Upper lobe of left lung (tissue), 6 donors: ENCODE measurements at regions not wholly inside any gene's neighbourhood (a gene's known extent, or its start where the extent isn't known, plus 50 kb on each side); places are given as distances from the start of the nearest gene placed in this dataset.

ENCODE experiments used
- ATAC-seq, 2 donors: fragments of 200-7000 bp; cut with Tn5 transposase; one replicate each; pipeline ENCODE4 v1.9.1; 2022; ENCODE audit warnings: mild to moderate bottlenecking in 2 of 2, moderate library complexity in 2 of 2; ENCODE audit not compliant: low FRiP score in 2 of 2
- DNase-seq, 2 donors: peaks; one replicate each; pipeline ENCODE4 v3.0.0-alpha.2; 2019 to 2020
- H3K27ac ChIP-seq, 4 donors: fragments of 200-600 bp; sonication (generic); one replicate each; pipeline ENCODE4 v1.5.1; 2016 to 2019
- H3K27me3 ChIP-seq, 4 donors: fragments of 200-600 bp; sonication (generic); one replicate each; pipeline ENCODE4 v1.5.1; 2017 to 2019
- H3K36me3 ChIP-seq, 4 donors: fragments of 200-600 bp; sonication (generic); one replicate each; pipeline ENCODE4 v1.5.1; 2016 to 2019
- H3K4me1 ChIP-seq, 4 donors: fragments of 200-600 bp; sonication (generic); one replicate each; pipeline ENCODE4 v1.5.1; 2018 to 2019
- H3K4me3 ChIP-seq, 4 donors: fragments of 200-600 bp; sonication (generic); one replicate each; pipeline ENCODE4 v1.5.1; 2017 to 2019; ENCODE audit warnings: mild to moderate bottlenecking in 2 of 4, moderate library complexity in 1 of 4
- H3K9me3 ChIP-seq, 4 donors: fragments of 200-600 bp; sonication (generic); one replicate each; pipeline ENCODE4 v1.5.1; 2018 to 2019
- EP300 ChIP-seq, 4 donors: sonication (generic); formaldehyde crosslinking; IDR thresholded peaks; one replicate each; pipeline ENCODE4 v1.5.1; 2017; ENCODE audit warnings: antibody characterized with exemption in 4 of 4, control low read depth in 2 of 4
- POLR2A ChIP-seq, 4 donors: fragments of 450-650 bp; IDR thresholded peaks; one replicate each; pipeline ENCODE4 v1.5.1; 2016 to 2017; ENCODE audit warnings: antibody characterized with exemption in 4 of 4, mild to moderate bottlenecking in 2 of 4
- POLR2AphosphoS5 ChIP-seq, 2 donors: sonication (generic); formaldehyde crosslinking; IDR thresholded peaks; one replicate each; pipeline ENCODE4 v1.5.1; 2017; ENCODE audit warnings: antibody characterized with exemption in 2 of 2
- WGBS, 2 donors: methylation state at CpG; one replicate each; pipeline ENCODE4 v1.1.5; 2017 to 2018; 5-methylcytosine and 5-hydroxymethylcytosine counted together
- TF ChIP-seq, protein P1 (sequence below), 6 experiments: fragments of 450-650 bp in 4 of 6; fragments of 200-600 bp in 2 of 6; sonication (generic) in 2 of 6; IDR thresholded peaks; one replicate each; pipeline ENCODE4 v1.5.1; 2016 to 2019; ENCODE audit warnings: antibody characterized with exemption in 6 of 6
- donor health status: DM: no; HTN: no; CAD: no; lungs with moderate emphysema.
- donor health status: DM: no; HTN: yes; CAD: no; lungs with severe emphysema.

- Histone ChIP-seq H3K27ac (no peak overlapping the region), H3K9me3 (no peaks in the 10 kb centered on the region), H3K36me3 (no peaks in the 10 kb centered on the region), H3K27me3 (no peaks in the 10 kb centered on the region), H3K4me3 (no peak overlapping the region), H3K4me1 (no peaks in the 10 kb centered on the region)
- WGBS, 2 donors, result 54 to 66% methylated on average over 2 of the region's 2 CpGs
- ATAC-seq (no peak), DNase-seq (no peak)
- TF ChIP-seq, protein P1, sequence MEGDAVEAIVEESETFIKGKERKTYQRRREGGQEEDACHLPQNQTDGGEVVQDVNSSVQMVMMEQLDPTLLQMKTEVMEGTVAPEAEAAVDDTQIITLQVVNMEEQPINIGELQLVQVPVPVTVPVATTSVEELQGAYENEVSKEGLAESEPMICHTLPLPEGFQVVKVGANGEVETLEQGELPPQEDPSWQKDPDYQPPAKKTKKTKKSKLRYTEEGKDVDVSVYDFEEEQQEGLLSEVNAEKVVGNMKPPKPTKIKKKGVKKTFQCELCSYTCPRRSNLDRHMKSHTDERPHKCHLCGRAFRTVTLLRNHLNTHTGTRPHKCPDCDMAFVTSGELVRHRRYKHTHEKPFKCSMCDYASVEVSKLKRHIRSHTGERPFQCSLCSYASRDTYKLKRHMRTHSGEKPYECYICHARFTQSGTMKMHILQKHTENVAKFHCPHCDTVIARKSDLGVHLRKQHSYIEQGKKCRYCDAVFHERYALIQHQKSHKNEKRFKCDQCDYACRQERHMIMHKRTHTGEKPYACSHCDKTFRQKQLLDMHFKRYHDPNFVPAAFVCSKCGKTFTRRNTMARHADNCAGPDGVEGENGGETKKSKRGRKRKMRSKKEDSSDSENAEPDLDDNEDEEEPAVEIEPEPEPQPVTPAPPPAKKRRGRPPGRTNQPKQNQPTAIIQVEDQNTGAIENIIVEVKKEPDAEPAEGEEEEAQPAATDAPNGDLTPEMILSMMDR (IDR thresholded peaks at IDR 0.05), result no peak
- TF ChIP-seq POLR2A (IDR thresholded peaks at IDR 0.05), result no peak
- no peak for TF ChIP-seq EP300 (IDR thresholded peaks at IDR 0.05)
- no peak for TF ChIP-seq POLR2AphosphoS5 (IDR thresholded peaks at IDR 0.05)
Observed at GRCh38 chr1:195715652-195716051, 892.6 kb downstream of the KCNT2 start.

DNA sequence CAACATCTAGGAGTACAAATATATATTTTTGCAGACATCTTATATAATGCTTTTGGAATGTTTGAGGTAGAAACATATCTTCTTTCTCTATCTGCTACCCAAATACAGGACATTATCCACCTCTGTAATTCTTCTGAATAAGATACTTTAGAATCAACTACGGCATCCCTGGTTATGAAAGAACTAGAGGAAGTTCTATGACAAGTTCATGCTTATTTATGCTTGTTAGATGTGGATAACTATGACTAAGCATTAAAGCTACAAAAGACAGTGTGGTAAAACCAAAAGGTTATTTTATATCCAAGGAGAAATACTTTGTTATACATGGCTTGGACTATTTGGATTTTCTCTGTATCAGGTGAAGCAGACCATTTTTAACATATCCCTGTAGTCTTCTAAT, 894.0 kb downstream of the KCNT2 start:
- Histone ChIP-seq H3K27me3 (no peaks in the 10 kb centered on the region), H3K27ac (no peak overlapping the region), H3K9me3 (no peaks in the 10 kb centered on the region), H3K4me3 (no peak overlapping the region), H3K36me3 (no peaks in the 10 kb centered on the region), H3K4me1 (no peaks in the 10 kb centered on the region)
- WGBS, 2 donors, result 37 to 49% methylated on average over 1 of the region's 1 CpG
- TF ChIP-seq, protein P1 (IDR thresholded peaks at IDR 0.05), result no peak
- no peak for TF ChIP-seq EP300 (IDR thresholded peaks at IDR 0.05)
- TF ChIP-seq POLR2AphosphoS5 (IDR thresholded peaks at IDR 0.05), result no peak
- TF ChIP-seq POLR2A (IDR thresholded peaks at IDR 0.05), result no peak
- no peak for DNase-seq
- no peak for ATAC-seq

DNA sequence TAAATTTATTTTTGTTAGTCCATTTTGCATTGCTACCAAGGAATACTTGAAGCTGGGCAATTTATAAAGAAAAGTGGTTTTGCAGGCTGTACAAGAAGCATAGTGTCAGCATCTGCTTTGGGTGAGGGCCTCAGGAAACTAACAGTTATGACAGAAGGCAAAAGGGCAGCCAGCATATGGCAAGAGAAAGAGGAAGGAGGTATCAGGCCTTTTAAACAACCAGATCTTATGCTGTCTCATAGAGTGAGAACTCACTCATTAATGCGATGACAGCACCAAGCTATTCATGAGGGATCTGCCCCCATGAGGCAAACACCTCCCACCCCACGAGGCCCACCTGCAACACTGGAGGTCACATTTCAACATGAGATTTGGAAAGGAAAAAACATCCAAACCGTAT, 898.4 kb downstream of the KCNT2 start:
- 38 to 43% methylated on average over 3 of the region's 3 CpGs for WGBS, 2 donors
- ATAC-seq, result no peak

DNA sequence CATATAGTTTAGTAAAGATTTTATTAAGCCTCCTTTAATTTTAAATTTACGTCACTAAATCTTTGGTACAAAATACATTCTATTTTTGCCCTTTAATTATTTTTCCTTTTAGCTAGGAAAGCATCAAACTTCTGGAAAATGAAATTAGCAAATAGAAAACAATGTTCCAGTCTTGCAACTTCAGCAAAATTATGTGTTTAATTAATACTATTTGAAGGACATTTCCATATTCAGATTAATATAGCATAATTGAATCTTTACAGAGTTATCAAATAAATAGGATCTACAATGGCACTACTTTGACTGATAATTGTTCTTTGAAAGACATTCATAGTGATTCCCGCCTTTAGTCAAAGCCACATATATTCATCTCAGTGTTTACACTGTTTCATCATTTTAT, 904.2 kb downstream of the KCNT2 start:
- Histone ChIP-seq H3K9me3 (no peaks in the 10 kb centered on the region), H3K4me3 (no peak overlapping the region), H3K27me3 (no peaks in the 10 kb centered on the region), H3K27ac (no peak overlapping the region), H3K36me3 (no peaks in the 10 kb centered on the region), H3K4me1 (no peaks in the 10 kb centered on the region)
- no peak for ATAC-seq
- TF ChIP-seq, protein P1 (IDR thresholded peaks at IDR 0.05), result no peak
- TF ChIP-seq POLR2AphosphoS5 (IDR thresholded peaks at IDR 0.05) (no peak), POLR2A (IDR thresholded peaks at IDR 0.05) (no peak), EP300 (IDR thresholded peaks at IDR 0.05) (no peak)
- no peak for DNase-seq
- 87 to 95% methylated on average over 2 of the region's 2 CpGs for WGBS, 2 donors

More for the DNA sequence above, 898.4 kb downstream of the KCNT2 start:
- Histone ChIP-seq H3K4me3 (no peak overlapping the region), H3K4me1 (no peaks in the 10 kb centered on the region), H3K9me3 (no peaks in the 10 kb centered on the region), H3K27me3 (no peaks in the 10 kb centered on the region), H3K27ac (no peak overlapping the region), H3K36me3 (no peaks in the 10 kb centered on the region)
- TF ChIP-seq, protein P1 (IDR thresholded peaks at IDR 0.05), result no peak
- no peak for TF ChIP-seq EP300 (IDR thresholded peaks at IDR 0.05)
- TF ChIP-seq POLR2AphosphoS5 (IDR thresholded peaks at IDR 0.05), result no peak
- no peak for TF ChIP-seq POLR2A (IDR thresholded peaks at IDR 0.05)
- no peak for DNase-seq

DNA sequence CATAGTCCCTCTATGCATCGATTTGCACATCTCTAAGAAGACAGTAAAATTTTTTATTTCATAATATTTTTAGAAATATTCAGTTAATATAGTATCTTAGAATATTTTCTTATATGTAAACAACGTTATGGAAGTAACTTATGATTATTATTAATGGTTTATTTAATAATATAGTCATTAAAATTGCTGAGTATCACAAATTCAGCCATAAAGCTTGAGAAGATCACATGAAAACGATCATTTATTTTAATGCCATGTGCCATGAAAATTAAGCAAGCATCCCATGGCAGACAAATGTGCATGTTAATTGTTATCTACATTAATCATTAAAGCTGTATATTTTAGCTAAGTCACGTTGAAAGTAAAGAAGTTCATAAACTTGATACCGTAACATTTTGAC, 907.1 kb downstream of the KCNT2 start:
- Histone ChIP-seq H3K4me3 (no peak overlapping the region), H3K27ac (no peak overlapping the region), H3K4me1 (no peaks in the 10 kb centered on the region), H3K27me3 (no peaks in the 10 kb centered on the region), H3K36me3 (no peaks in the 10 kb centered on the region), H3K9me3 (no peaks in the 10 kb centered on the region)
- no peak for TF ChIP-seq EP300 (IDR thresholded peaks at IDR 0.05)
- no peak for TF ChIP-seq POLR2A (IDR thresholded peaks at IDR 0.05)
- TF ChIP-seq POLR2AphosphoS5 (IDR thresholded peaks at IDR 0.05), result no peak
- TF ChIP-seq, protein P1 (IDR thresholded peaks at IDR 0.05), result no peak
- ATAC-seq (no peak), DNase-seq (no peak)
- WGBS, 2 donors, result 69 to 76% methylated on average over 5 of the region's 5 CpGs
